Calu3 (cell line): ENCODE measurements at regions not wholly inside any gene's neighbourhood (a gene's known extent, or its start where the extent isn't known, plus 50 kb on each side); places are given as distances from the start of the nearest gene placed in this dataset.

ENCODE experiments used
- BruUV-seq: library from RNA; stranded (reverse); fragments of 400-500 nt; replicated peaks from 2 replicates; lab custom pipeline; 2021; lab: Mats Ljungman, UMichigan
- CTCF ChIA-PET: fragments of 300-600 bp; sonication (Branson Sonifier 250); formaldehyde crosslinking; loops from one replicate; lab custom pipeline; 2022; ENCODE audit warnings: antibody characterized with exemption; lab: Charles Lee
- DNase-seq: peaks from one replicate; pipeline ENCODE4 v3.0.0; 2022
- H3K27ac Mint-ChIP-seq: one replicate; pipeline ENCODE4 v1.8.0; 2022; ENCODE audit warnings: mixed read lengths; ENCODE audit not compliant: unreplicated experiment
- H3K27me3 Mint-ChIP-seq: one replicate; pipeline ENCODE4 v1.8.0; 2022; ENCODE audit warnings: mixed read lengths; ENCODE audit not compliant: unreplicated experiment
- H3K36me3 Mint-ChIP-seq: one replicate; pipeline ENCODE4 v1.8.0; 2022; ENCODE audit warnings: mild to moderate bottlenecking, moderate library complexity, mixed read lengths; ENCODE audit not compliant: insufficient read depth, unreplicated experiment
- H3K4me1 Mint-ChIP-seq: one replicate; pipeline ENCODE4 v1.8.0; 2022; ENCODE audit warnings: mild to moderate bottlenecking, low read depth, mixed read lengths; ENCODE audit not compliant: unreplicated experiment
- H3K4me3 Mint-ChIP-seq: one replicate; pipeline ENCODE4 v1.8.0; 2022; ENCODE audit warnings: mild to moderate bottlenecking, low read depth, moderate library complexity, mixed read lengths; ENCODE audit not compliant: unreplicated experiment
- H3K9me3 Mint-ChIP-seq: one replicate; pipeline ENCODE4 v1.8.0; 2022; ENCODE audit warnings: low read depth, mixed read lengths; ENCODE audit not compliant: unreplicated experiment
- intact Hi-C: fragments of 100-400 bp; cut with micrococcal nuclease; formaldehyde crosslinking; loops from one replicate; pipeline ENCODE4 v1.10.0; 2022; ENCODE audit not compliant: unreplicated experiment
- TF ChIP-seq, protein P1 (sequence below): fragments of 200-600 bp; IDR thresholded peaks from one replicate; pipeline ENCODE4 v1.8.0; 2022; ENCODE audit warnings: antibody characterized with exemption; ENCODE audit not compliant: unreplicated experiment

DNA sequence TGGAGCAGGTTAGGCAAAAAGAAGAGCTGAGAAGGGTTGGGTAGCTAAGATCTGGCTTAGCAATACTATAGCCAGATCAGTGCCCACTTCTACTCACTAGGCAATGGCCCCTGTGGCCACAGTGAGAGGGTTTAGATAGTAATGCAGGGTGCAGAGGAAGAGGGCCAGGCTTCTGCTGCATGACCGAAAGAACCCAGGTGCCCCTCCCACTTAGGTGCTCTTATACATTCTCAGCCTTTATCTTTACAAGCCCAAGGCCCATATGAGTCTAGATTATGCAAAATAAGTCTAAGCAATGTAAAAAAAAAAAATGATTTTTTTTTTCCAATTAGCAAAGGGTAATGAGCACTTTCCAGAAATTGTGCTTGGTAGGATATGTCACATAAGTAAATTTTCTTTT is 171.3 kb downstream of the CD24 start:
- intact Hi-C loops, result no loop called here
- H3K27ac Mint-ChIP-seq, result peak overlapping the region; percentile 34
- H3K4me1 Mint-ChIP-seq, result peaks cover 41% of the 10 kb centered on the region
- no peaks in the 10 kb centered on the region for H3K27me3 Mint-ChIP-seq
- DNase-seq, result no peak
- H3K4me3 Mint-ChIP-seq, result no peak overlapping the region
- TF ChIP-seq, protein P1, sequence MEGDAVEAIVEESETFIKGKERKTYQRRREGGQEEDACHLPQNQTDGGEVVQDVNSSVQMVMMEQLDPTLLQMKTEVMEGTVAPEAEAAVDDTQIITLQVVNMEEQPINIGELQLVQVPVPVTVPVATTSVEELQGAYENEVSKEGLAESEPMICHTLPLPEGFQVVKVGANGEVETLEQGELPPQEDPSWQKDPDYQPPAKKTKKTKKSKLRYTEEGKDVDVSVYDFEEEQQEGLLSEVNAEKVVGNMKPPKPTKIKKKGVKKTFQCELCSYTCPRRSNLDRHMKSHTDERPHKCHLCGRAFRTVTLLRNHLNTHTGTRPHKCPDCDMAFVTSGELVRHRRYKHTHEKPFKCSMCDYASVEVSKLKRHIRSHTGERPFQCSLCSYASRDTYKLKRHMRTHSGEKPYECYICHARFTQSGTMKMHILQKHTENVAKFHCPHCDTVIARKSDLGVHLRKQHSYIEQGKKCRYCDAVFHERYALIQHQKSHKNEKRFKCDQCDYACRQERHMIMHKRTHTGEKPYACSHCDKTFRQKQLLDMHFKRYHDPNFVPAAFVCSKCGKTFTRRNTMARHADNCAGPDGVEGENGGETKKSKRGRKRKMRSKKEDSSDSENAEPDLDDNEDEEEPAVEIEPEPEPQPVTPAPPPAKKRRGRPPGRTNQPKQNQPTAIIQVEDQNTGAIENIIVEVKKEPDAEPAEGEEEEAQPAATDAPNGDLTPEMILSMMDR, result no peak
- H3K9me3 Mint-ChIP-seq, result peaks cover 4% of the 10 kb centered on the region
- peaks cover 13% of the 10 kb centered on the region for H3K36me3 Mint-ChIP-seq
- BruUV-seq, result no TSS peak
- CTCF ChIA-PET, result interaction anchor here (0.6 to 0.7 kb wide), 2 partner anchors 175 to 313 kb away, joined by 3 to 6 read pairs; no protein-coding TSS in a partner anchor

DNA sequence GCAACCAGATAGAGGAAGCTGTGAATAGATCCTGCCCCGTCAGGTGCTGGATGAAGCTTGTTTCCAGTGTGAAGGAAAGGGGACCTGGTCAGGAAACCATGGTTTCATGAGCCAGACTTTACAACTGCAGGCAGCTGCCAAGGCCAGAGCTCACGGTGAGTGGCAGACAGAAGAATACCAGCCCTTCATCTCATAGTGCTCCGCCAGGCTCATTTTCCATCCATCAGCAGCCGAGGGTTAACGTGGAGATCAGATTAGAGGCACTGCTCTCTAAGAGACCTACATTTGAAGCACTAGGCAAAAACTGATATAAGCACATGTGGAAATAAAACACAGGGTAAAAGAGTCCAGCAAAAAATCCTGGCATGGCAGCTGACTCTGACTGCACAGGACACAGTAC is 172.4 kb downstream of the CD24 start:
- BruUV-seq, result no TSS peak
- TF ChIP-seq, protein P1, result no peak
- intact Hi-C loops, result no loop called here
- DNase-seq, result no peak
- Mint-ChIP-seq H3K27me3 (no peaks in the 10 kb centered on the region), H3K27ac (no peak overlapping the region), H3K4me1 (peaks cover 51% of the 10 kb centered on the region), H3K4me3 (no peak overlapping the region), H3K36me3 (peaks cover 18% of the 10 kb centered on the region), H3K9me3 (peaks cover 3% of the 10 kb centered on the region)
- CTCF ChIA-PET, result interaction anchor here (0.5 kb wide), 1 partner anchor 119 kb away, joined by 9 read pairs; no protein-coding TSS in a partner anchor

GRCh38 chr6:106801256-106801655 is 171.9 kb downstream of the QRSL1 start:
- Mint-ChIP-seq H3K27ac (no peak overlapping the region), H3K36me3 (peaks cover 18% of the 10 kb centered on the region), H3K27me3 (no peaks in the 10 kb centered on the region), H3K9me3 (no peaks in the 10 kb centered on the region), H3K4me3 (no peak overlapping the region), H3K4me1 (peaks cover 53% of the 10 kb centered on the region)
- TF ChIP-seq, protein P1, result no peak
- intact Hi-C loops, result no loop called here
- BruUV-seq, result no TSS peak
- CTCF ChIA-PET, result no interaction called here
- no peak for DNase-seq

DNA sequence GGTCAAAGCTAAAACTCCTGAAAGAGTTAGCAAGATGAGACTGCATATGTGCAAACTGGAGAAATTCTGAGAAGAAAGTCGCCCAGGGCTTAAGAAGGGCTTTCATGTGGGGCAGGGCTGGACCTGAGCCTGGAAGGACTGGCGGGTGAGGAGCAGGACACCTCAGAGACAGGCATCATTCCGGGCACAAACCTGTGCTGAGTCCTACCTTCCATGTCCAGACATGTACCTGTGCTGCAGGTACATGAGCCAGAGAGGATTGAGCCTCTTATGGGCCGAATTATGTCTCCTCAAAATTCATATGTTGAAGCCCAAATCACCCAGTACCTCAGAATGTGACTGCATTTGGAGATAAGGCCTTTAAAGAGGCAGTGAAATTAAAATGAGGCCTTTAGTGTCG is 171.0 kb downstream of the QRSL1 start:
- Mint-ChIP-seq H3K27me3 (no peaks in the 10 kb centered on the region), H3K36me3 (peaks cover 18% of the 10 kb centered on the region), H3K4me3 (no peak overlapping the region), H3K4me1 (peaks cover 53% of the 10 kb centered on the region), H3K27ac (peak overlapping the region; percentile 92), H3K9me3 (no peaks in the 10 kb centered on the region)
- intact Hi-C loops, result no loop called here
- no TSS peak for BruUV-seq
- CTCF ChIA-PET, result no interaction called here
- TF ChIP-seq, protein P1, result no peak
- no peak for DNase-seq
